Caco-2 (cell line): ENCODE measurements at regions not wholly inside any gene's neighbourhood (a gene's known extent, or its start where the extent isn't known, plus 50 kb on each side); places are given as distances from the start of the nearest gene placed in this dataset.
A peak's percentile ranks its signal among the peaks of the same experiment; 100 is the strongest.

Source experiments
- BruUV-seq: library from RNA; stranded (reverse); fragments of 400-500 nt; replicated peaks from 2 replicates; lab custom pipeline; 2021; lab: Mats Ljungman, UMichigan
- CTCF ChIA-PET: fragments of 300-600 bp; sonication (Branson Sonifier 250); formaldehyde crosslinking; loops from one replicate; lab custom pipeline; 2022; ENCODE audit warnings: antibody characterized with exemption; lab: Charles Lee
- POLR2A ChIA-PET: fragments of 300-600 bp; sonication (Branson Sonifier 250); formaldehyde crosslinking; loops from one replicate; lab custom pipeline; 2022; ENCODE audit warnings: antibody characterized with exemption; lab: Charles Lee
- DNase-seq, 2 experiments: peaks; one replicate each; pipeline versions ENCODE4 v3.0.0 to v3.0.0-alpha.2; 2020 to 2022
- H3K27me3 ChIP-seq: replicated peaks from 2 replicates; pipeline ENCODE4 v1.6.0; 2011; ENCODE audit warnings: low read length; ENCODE audit not compliant: control insufficient read depth, insufficient read depth
- H3K36me3 ChIP-seq: 2 replicates; pipeline ENCODE4 v1.5.1; 2011; ENCODE audit warnings: low read length; ENCODE audit not compliant: control insufficient read depth, insufficient read depth
- H3K4me1 ChIP-seq: fragments of 250-450 bp; sonication (Bioruptor Pico); 2 replicates; pipeline ENCODE4 v1.5.1; 2020; ENCODE audit warnings: mild to moderate bottlenecking
- H3K4me3 ChIP-seq: 2 replicates; pipeline ENCODE4 v1.5.1; 2011; ENCODE audit warnings: low read depth, mild to moderate bottlenecking, control low read depth, low read length
- H3K9me3 ChIP-seq: fragments of 250-450 bp; sonication (Bioruptor Pico); 2 replicates; pipeline ENCODE4 v1.5.1; 2020; ENCODE audit warnings: mild to moderate bottlenecking, moderate library complexity
- H3K27ac Mint-ChIP-seq: one replicate; pipeline ENCODE4 v1.8.0; 2022; ENCODE audit warnings: mixed read lengths; ENCODE audit not compliant: unreplicated experiment
- H3K27me3 Mint-ChIP-seq: one replicate; pipeline ENCODE4 v1.8.0; 2022; ENCODE audit warnings: mixed read lengths; ENCODE audit not compliant: insufficient read depth, unreplicated experiment
- H3K36me3 Mint-ChIP-seq: one replicate; pipeline ENCODE4 v1.8.0; 2022; ENCODE audit warnings: mild to moderate bottlenecking, mixed read lengths; ENCODE audit not compliant: insufficient read depth, unreplicated experiment
- H3K4me1 Mint-ChIP-seq: one replicate; pipeline ENCODE4 v1.8.0; 2022; ENCODE audit warnings: low read depth, mixed read lengths; ENCODE audit not compliant: unreplicated experiment
- H3K4me3 Mint-ChIP-seq: one replicate; pipeline ENCODE4 v1.8.0; 2022; ENCODE audit warnings: mild to moderate bottlenecking, moderate library complexity, mixed read lengths; ENCODE audit not compliant: unreplicated experiment
- H3K9me3 Mint-ChIP-seq: one replicate; pipeline ENCODE4 v1.8.0; 2022; ENCODE audit warnings: mixed read lengths; ENCODE audit not compliant: unreplicated experiment
- intact Hi-C: fragments of 100-400 bp; cut with micrococcal nuclease; formaldehyde crosslinking; loops from one replicate; pipeline ENCODE4 v1.10.0; 2022; ENCODE audit not compliant: unreplicated experiment
- TF ChIP-seq, protein P1 (sequence below), 2 experiments: fragments of 200-600 bp in 1 of 2; IDR thresholded peaks; 1 replicate in 1 of 2; 2 replicates in 1 of 2; pipeline versions ENCODE4 v1.5.1 to v1.8.0; 2011 to 2022; ENCODE audit warnings: antibody characterized with exemption in 1 of 2, control low read depth in 1 of 2, inconsistent platforms in 1 of 2, low read depth in 1 of 2, low read length in 1 of 2, mild to moderate bottlenecking in 1 of 2, moderate library complexity in 1 of 2; ENCODE audit not compliant: insufficient read depth in 1 of 2, severe bottlenecking in 1 of 2, unreplicated experiment in 1 of 2

- Mint-ChIP-seq H3K4me3 (peak overlapping the region; percentile 83), H3K9me3 (no peaks in the 10 kb centered on the region)
- no peaks in the 10 kb centered on the region; the same call in 1 of the 2 replicates for H3K36me3 ChIP-seq
Observed at GRCh38 chr15:67945951-67946700, 106.3 kb upstream of the RNU6-1 start.

GRCh38 chr15:67946701-67947100, 106.9 kb upstream of the RNU6-1 start:
- TSS peak; percentile 67 for BruUV-seq
- Mint-ChIP-seq H3K4me1 (peaks cover 32% of the 10 kb centered on the region), H3K27me3 (no peaks in the 10 kb centered on the region), H3K4me3 (peak overlapping the region; percentile 83), H3K36me3 (peaks cover 11% of the 10 kb centered on the region), H3K27ac (peak overlapping the region; percentile 99), H3K9me3 (peaks cover 2% of the 10 kb centered on the region)
- intact Hi-C loops, result loop anchor here (1.0 to 5.0 kb wide), 8 partner anchors 15 to 108 kb away; partner anchors contain the start of gene PIAS1
- POLR2A ChIA-PET, result interaction anchor here (0.5 to 2.1 kb wide), 7 partner anchors 15 to 1236 kb away, joined by 3 to 24 read pairs (median 11); partner anchors contain the start of gene PIAS1
- TF ChIP-seq, protein P1, sequence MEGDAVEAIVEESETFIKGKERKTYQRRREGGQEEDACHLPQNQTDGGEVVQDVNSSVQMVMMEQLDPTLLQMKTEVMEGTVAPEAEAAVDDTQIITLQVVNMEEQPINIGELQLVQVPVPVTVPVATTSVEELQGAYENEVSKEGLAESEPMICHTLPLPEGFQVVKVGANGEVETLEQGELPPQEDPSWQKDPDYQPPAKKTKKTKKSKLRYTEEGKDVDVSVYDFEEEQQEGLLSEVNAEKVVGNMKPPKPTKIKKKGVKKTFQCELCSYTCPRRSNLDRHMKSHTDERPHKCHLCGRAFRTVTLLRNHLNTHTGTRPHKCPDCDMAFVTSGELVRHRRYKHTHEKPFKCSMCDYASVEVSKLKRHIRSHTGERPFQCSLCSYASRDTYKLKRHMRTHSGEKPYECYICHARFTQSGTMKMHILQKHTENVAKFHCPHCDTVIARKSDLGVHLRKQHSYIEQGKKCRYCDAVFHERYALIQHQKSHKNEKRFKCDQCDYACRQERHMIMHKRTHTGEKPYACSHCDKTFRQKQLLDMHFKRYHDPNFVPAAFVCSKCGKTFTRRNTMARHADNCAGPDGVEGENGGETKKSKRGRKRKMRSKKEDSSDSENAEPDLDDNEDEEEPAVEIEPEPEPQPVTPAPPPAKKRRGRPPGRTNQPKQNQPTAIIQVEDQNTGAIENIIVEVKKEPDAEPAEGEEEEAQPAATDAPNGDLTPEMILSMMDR (IDR thresholded peaks at IDR 0.05; ENCODE audit: insufficient read depth in 1 of 2, low read depth in 1 of 2, low read length in 1 of 2, severe bottlenecking in 1 of 2, unreplicated experiment in 1 of 2), result no peak
- peaks cover 52% of the 10 kb centered on the region for H3K4me1 ChIP-seq
- CTCF ChIA-PET, result interaction anchor here (0.7 to 2.9 kb wide), 4 partner anchors 15 to 209 kb away, joined by 3 to 19 read pairs (median 8); no protein-coding TSS in a partner anchor
- H3K9me3 ChIP-seq, result no peaks in the 10 kb centered on the region
- H3K36me3 ChIP-seq, result no peaks in the 10 kb centered on the region; the same call in 1 of the 2 replicates
- 0 out of 2 replicates have a peak overlapping the region, but pooled peaks have one; percentile 11 for H3K4me3 ChIP-seq
- DNase-seq, result no peak
- no peaks in the 10 kb centered on the region for H3K27me3 ChIP-seq

More at GRCh38 chr15:67945951-67946700, 106.3 kb upstream of the RNU6-1 start:
- TF ChIP-seq, protein P1 (IDR thresholded peaks at IDR 0.05; ENCODE audit: insufficient read depth in 1 of 2, low read depth in 1 of 2, low read length in 1 of 2, severe bottlenecking in 1 of 2, unreplicated experiment in 1 of 2), result no peak
- H3K36me3 Mint-ChIP-seq, result peaks cover 11% of the 10 kb centered on the region
- intact Hi-C loops, result loop anchor here (1.0 to 5.0 kb wide), 8 partner anchors 15 to 108 kb away; partner anchors contain the start of gene PIAS1
- H3K4me1 Mint-ChIP-seq, result peaks cover 37% of the 10 kb centered on the region
- Histone ChIP-seq H3K4me3 (0 out of 2 replicates have a peak overlapping the region, but pooled peaks have one; percentile 0), H3K9me3 (no peaks in the 10 kb centered on the region; the same call in 1 of the 2 replicates), H3K27me3 (no peaks in the 10 kb centered on the region), H3K4me1 (peaks cover 58% of the 10 kb centered on the region)
- H3K27me3 Mint-ChIP-seq, result no peaks in the 10 kb centered on the region
- H3K27ac Mint-ChIP-seq, result peak overlapping the region; percentile 99
- ChIA-PET CTCF (interaction anchor here (0.7 to 2.9 kb wide), 8 partner anchors 15 to 210 kb away, joined by 3 to 19 read pairs (median 4); partner anchors contain the start of gene PIAS1), POLR2A (interaction anchor here (0.5 to 2.1 kb wide), 8 partner anchors 15 to 1236 kb away, joined by 3 to 24 read pairs (median 10); partner anchors contain the start of gene PIAS1)
- no TSS peak for BruUV-seq
- DNase-seq, result peak; percentile 92 to 97
